Skin of body (tissue), 1 donor: ENCODE measurements at regions not wholly inside any gene's neighbourhood (a gene's known extent, or its start where the extent isn't known, plus 50 kb on each side); places are given as distances from the start of the nearest gene placed in this dataset.

Experiments used
- DNase-seq: peaks from one replicate; lab custom pipeline; 2025; lab: John Stamatoyannopoulos, UW

GRCh38 chr4:24112466-24112865 lies 222.6 kb upstream of the PPARGC1A start:
- DNase-seq, result no peak

GRCh38 chr4:24108567-24108966 lies 218.7 kb upstream of the PPARGC1A start:
- no peak for DNase-seq

GRCh38 chr4:24105327-24106038 lies 215.6 kb upstream of the PPARGC1A start:
- DNase-seq, result peak; percentile 92

- DNase-seq, result no peak
These were observed 214.3 kb upstream of the PPARGC1A start for GRCh38 chr4:24104158-24104565.

GRCh38 chr4:24103434-24104157 lies 213.7 kb upstream of the PPARGC1A start:
- no peak for DNase-seq

- DNase-seq, result no peak
These were observed 212.8 kb upstream of the PPARGC1A start for GRCh38 chr4:24102621-24103020.

- no peak for DNase-seq
These were observed 206.8 kb upstream of the PPARGC1A start for GRCh38 chr4:24096603-24097002.

- no peak for DNase-seq
These were observed 204.9 kb upstream of the PPARGC1A start for GRCh38 chr4:24094726-24095125.

GRCh38 chr4:24093446-24093845 lies 203.6 kb upstream of the PPARGC1A start:
- no peak for DNase-seq

GRCh38 chr4:24091639-24092233 lies 201.9 kb upstream of the PPARGC1A start:
- no peak for DNase-seq

- DNase-seq, result peak; percentile 10
These were observed 200.1 kb upstream of the PPARGC1A start for GRCh38 chr4:24089851-24090534.

- DNase-seq, result no peak
These were observed 191.0 kb upstream of the PPARGC1A start for GRCh38 chr4:24080871-24081270.

- DNase-seq, result no peak
These were observed 188.6 kb upstream of the PPARGC1A start for GRCh38 chr4:24078347-24078962.

- no peak for DNase-seq
These were observed 187.0 kb upstream of the PPARGC1A start for GRCh38 chr4:24076811-24077210.

GRCh38 chr4:24073948-24074347 lies 184.1 kb upstream of the PPARGC1A start:
- no peak for DNase-seq

- DNase-seq, result no peak
These were observed 181.9 kb upstream of the PPARGC1A start for GRCh38 chr4:24071612-24072372.

- DNase-seq, result no peak
These were observed 180.3 kb upstream of the PPARGC1A start for GRCh38 chr4:24070117-24070516.

GRCh38 chr4:24067367-24068193 lies 177.7 kb upstream of the PPARGC1A start:
- no peak for DNase-seq

- DNase-seq, result no peak
These were observed 176.1 kb upstream of the PPARGC1A start for GRCh38 chr4:24065974-24066373.

- DNase-seq, result no peak
These were observed 173.9 kb upstream of the PPARGC1A start for GRCh38 chr4:24063731-24064130.
